ENCODE measurements at regions not wholly inside any gene's neighbourhood (a gene's known extent, or its start where the extent isn't known, plus 50 kb on each side); places are given as distances from the start of the nearest gene placed in this dataset.
"Not testable (repeated sequence)": the region's sequence is repeated elsewhere in the genome, so short reads cannot be mapped to it uniquely, and the experiment has no call there.

GRCh38 chr18:10101729-10102128 lies 187.9 kb downstream of the VAPA start:
- H3K4me3 ChIP-seq (ENCODE audit: control insufficient read depth, low read depth, low read length), result no peak overlapping the region
- DNase-seq (ENCODE audit: low read depth), result no peak
- TF ChIP-seq CTCF (conservative IDR thresholded peaks at IDR 0.05; ENCODE audit: control insufficient read depth, insufficient read depth, low read depth, low read length), result no peak

- H3K4me3 ChIP-seq (ENCODE audit: control insufficient read depth, low read depth, low read length); DNase-seq (ENCODE audit: low read depth): not testable (repeated sequence)
Measured at GRCh38 chr18:10105118-10105517, 191.3 kb downstream of the VAPA start.

GRCh38 chr18:10111191-10111590 lies 197.4 kb downstream of the VAPA start:
- DNase-seq (ENCODE audit: low read depth), result no peak
- no peak for TF ChIP-seq CTCF (conservative IDR thresholded peaks at IDR 0.05; ENCODE audit: control insufficient read depth, insufficient read depth, low read depth, low read length)
- no peak overlapping the region for H3K4me3 ChIP-seq (ENCODE audit: control insufficient read depth, low read depth, low read length)

GRCh38 chr18:10111944-10112343 lies 198.1 kb downstream of the VAPA start:
- DNase-seq (ENCODE audit: low read depth), result no peak
- TF ChIP-seq CTCF (conservative IDR thresholded peaks at IDR 0.05; ENCODE audit: control insufficient read depth, insufficient read depth, low read depth, low read length), result no peak
- no peak overlapping the region for H3K4me3 ChIP-seq (ENCODE audit: control insufficient read depth, low read depth, low read length)

GRCh38 chr18:10113121-10114022 lies 199.6 kb downstream of the VAPA start:
- TF ChIP-seq CTCF (conservative IDR thresholded peaks at IDR 0.05; ENCODE audit: control insufficient read depth, insufficient read depth, low read depth, low read length), result no peak
- no peak overlapping the region for H3K4me3 ChIP-seq (ENCODE audit: control insufficient read depth, low read depth, low read length)
- DNase-seq (ENCODE audit: low read depth), result peak; percentile 25

GRCh38 chr18:10114717-10115463 lies 201.1 kb downstream of the VAPA start:
- DNase-seq (ENCODE audit: low read depth), result no peak
- no peak overlapping the region for H3K4me3 ChIP-seq (ENCODE audit: control insufficient read depth, low read depth, low read length)
- no peak for TF ChIP-seq CTCF (conservative IDR thresholded peaks at IDR 0.05; ENCODE audit: control insufficient read depth, insufficient read depth, low read depth, low read length)

- no peak for DNase-seq (ENCODE audit: low read depth)
- H3K4me3 ChIP-seq (ENCODE audit: control insufficient read depth, low read depth, low read length), result no peak overlapping the region
- TF ChIP-seq CTCF (conservative IDR thresholded peaks at IDR 0.05; ENCODE audit: control insufficient read depth, insufficient read depth, low read depth, low read length), result no peak
Measured at GRCh38 chr18:10116574-10116973, 202.8 kb downstream of the VAPA start.
